ENCODE measurements at regions not wholly inside any gene's neighbourhood (a gene's known extent, or its start where the extent isn't known, plus 50 kb on each side); places are given as distances from the start of the nearest gene placed in this dataset.
"Not testable (repeated sequence)": the region's sequence is repeated elsewhere in the genome, so short reads cannot be mapped to it uniquely, and the experiment has no call there.

DNA sequence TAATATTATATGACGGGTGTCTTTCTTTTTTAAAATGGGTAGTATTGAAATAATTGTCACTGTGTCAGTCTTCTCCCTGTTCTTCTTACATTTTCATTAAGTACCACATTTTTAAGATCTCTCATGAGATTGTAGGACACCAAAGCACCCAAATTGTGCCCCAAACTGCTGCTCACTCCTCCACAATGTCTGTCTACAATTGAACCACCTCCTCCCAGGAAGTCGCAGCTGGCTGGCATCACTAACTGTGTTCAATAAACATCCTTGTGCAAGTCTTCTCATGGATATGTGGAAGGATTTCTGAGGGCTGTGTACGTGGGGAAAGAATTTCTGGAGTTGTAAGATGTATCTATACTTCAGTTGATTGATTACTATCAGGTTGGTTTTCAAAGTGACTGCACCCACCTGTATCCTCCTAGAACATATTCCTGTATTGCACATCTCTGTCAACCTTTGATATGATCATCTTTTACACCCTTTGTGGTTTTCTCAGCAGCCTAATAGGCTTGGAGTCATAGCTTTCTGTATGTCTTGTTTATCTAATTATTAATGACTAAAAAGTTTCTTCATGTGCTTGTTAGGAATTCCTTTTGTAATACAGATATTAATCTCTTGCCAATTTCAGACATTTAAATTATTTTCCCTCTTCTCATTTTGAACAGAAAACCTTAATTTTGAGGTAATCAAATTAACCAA is 774.9 kb downstream of the RNF144A start:
- DNase-seq = no peak

- DNase-seq = no peak
Observed at GRCh38 chr2:7692657-7693161, 775.5 kb downstream of the RNF144A start.

GRCh38 chr2:7693246-7694075 is 776.2 kb downstream of the RNF144A start:
- no peak for DNase-seq

DNA sequence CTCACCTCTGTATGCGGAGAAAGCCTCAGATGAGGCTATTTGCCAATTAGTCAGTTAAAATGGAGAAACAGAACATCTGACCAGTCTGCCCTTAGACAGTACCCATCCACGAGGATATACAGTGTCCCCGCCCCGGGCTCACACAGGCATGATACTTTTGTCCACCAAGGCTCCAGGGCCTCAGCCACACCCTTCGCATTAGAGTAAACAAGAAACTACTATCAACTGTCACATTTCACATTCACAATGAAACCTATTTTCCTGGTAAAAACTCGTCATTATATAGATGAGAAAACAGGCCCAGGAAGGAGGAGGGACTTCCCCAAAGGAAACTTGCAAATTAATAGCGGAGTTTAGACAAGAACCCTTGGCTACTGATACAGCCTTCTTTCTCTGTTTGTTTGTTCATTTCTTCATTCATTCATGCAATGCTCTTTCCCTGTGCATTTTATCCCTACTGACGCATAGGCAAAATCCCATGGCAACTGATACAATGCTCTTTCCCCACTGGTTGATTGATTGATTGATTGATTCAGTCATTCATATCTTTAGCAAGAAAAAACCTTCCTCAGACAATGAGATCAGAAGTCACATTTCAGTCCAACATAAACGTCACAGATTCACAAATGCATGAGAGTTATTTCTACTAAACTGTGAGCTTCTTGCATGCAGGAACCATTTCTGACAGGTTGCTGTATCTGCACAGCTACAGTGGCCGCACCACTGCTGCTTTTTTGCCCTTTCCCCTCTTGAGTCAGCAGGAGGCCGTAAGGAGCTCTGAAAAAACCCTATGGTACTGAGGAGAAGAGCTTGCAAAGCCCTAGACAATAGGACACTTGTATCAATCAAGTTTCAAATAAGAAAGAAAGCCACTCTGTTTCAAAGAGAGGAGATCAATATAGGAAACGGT is 777.1 kb downstream of the RNF144A start:
- no peak for DNase-seq

- DNase-seq = not testable (repeated sequence)
Observed at GRCh38 chr2:7696556-7696955, 779.3 kb downstream of the RNF144A start.

DNA sequence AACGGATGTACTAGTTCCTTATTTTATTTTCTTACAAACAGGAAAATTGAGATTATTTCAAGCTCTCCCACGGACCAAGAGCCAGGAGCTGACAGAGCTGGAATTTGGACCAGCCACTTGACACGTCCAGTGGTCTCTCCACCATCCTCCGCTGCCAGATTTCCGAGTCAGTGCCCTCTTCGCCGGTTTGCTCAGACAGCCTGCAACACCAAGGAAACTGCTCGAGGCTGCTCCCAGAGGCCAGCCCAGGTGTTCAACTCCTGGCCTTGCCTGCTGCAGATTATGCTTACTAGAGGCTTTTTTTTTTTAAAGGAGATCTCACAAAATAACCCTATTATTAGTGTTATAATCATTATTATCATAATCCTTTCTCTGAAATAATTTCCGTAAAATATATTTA is 779.8 kb downstream of the RNF144A start:
- DNase-seq = no peak

DNA sequence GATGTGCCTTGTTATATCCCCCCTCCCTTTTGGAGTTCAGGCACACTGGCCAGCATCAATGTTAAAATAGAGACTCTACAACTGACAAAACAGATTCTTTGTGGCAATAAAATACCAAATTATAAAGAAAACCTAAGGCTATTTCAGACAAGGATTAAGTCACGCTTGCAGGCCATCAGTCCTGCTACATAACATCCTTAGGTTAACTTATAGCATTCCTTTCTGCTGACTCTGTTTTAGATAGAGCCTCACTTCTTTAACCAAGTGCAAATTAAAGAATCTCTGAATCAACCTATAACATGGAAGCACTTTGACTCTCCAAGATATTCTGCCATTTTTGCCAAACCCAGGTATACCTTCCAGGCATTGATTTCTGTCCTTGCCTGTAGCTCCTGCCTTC is 784.6 kb downstream of the RNF144A start:
- no peak for DNase-seq

DNA sequence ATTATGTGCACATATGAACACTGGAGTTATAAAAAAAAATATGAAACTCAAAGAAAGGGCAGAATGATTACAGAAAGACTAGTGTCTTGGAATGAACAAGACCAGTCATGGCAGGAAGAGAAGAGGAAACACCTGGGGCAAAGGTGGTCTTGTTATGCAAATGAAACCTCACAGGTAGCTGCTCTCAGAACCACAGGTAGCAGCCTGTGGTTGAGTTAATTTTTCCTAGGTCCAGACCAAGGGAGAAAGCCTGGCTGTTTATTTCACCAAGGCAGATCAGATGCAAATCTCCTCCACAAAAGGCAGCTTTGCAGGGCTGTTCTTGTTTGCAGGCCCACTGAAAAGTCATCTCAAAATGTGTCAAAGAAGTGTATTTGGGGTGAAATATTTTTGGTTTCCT is 785.8 kb downstream of the RNF144A start:
- DNase-seq = no peak

GRCh38 chr2:7703543-7704144 is 786.4 kb downstream of the RNF144A start:
- no peak for DNase-seq

DNA sequence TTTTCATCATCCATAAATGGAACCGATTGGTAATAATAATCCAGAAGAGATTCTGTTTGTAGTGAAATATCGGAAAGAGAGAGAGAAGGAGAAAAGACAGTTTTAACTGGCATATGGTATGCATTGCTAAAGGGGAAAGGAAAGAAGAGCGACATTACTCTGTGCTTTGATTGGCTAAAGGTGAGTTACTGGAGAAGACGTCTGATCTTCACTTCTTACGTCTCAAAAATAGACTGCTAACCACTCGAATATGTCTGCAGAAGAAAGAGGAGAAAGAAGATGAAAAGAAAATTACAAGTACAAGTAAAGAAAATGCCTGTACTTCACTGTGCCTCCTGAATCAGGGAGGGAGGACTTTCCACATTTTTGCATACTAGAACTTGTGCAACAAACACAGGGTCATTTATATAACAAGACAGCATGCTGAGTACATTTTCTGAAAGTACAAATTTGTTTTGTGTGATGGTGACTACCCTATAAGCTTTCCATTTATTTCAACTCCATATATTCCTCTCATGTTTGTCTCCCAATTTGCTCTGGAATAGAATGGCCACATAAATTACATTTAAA is 787.2 kb downstream of the RNF144A start:
- DNase-seq = no peak

DNA sequence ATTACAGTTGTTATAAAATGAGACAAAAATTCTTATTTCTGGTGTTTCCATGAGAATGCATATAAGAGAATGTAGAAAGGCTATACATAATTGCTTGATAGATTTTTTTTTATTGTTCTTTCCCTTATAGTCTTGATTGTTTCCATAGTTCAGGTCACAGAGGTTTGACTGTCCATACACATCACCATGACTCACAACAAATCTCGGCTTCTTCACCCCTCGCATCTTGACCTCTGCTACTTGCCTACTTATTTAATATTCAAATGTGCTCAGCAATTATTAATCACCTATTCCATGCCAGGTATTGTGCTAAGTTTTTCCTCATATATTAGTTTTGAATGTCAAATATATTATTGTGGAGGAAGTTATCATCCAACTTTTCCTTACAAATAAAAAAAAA is 789.6 kb downstream of the RNF144A start:
- no peak for DNase-seq

- DNase-seq = no peak
Observed at GRCh38 chr2:7707723-7708122, 790.5 kb downstream of the RNF144A start.

GRCh38 chr2:7709907-7710306 is 792.7 kb downstream of the RNF144A start:
- no peak for DNase-seq

DNA sequence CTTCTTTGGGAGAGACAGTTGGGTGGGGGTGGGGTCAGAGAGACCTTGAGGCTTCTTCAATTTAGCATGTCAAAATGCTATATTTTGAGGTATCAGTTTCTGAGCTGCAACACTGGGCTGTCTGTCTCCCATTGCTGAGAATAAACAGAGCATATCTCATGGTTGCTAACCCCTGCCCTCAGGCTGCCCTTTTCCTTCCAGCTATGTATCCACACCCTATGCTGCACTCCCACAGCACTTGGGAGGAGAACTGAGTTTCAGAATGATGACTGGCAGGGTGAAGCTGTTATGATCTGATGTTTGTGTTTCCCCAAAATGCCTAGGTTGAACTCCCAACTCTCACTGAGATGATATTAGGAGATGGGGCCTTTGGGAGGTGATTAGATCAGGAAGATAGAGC is 794.0 kb downstream of the RNF144A start:
- DNase-seq = no peak

DNA sequence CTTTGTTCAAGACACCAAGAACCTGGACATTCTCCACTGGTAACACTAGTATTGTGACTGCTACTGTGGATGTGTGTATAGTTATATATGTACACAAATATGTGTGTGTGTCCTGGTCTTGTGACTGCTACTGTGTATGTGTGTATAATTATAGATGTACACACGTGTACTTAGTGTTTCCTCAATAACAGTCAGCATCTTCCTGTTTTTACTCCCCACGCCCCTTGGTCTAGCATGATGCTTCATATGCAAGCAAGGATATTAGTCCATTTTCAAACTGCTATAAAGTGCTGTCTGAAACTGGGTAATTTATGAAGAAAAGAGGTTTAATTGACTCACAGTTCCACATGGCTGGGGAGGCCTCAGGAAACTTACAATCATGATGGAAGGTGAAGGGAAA is 802.7 kb downstream of the RNF144A start:
- no peak for DNase-seq

GRCh38 chr2:7721413-7721995 is 804.3 kb downstream of the RNF144A start:
- DNase-seq = no peak

GRCh38 chr2:7722212-7722910 is 805.1 kb downstream of the RNF144A start:
- no peak for DNase-seq

GRCh38 chr2:7724336-7724735 is 807.1 kb downstream of the RNF144A start:
- no peak for DNase-seq

GRCh38 chr2:7725171-7725849 is 808.1 kb downstream of the RNF144A start:
- DNase-seq = no peak

- no peak for DNase-seq
Observed at GRCh38 chr2:7725850-7726242, 808.6 kb downstream of the RNF144A start.

- no peak for DNase-seq
Observed at GRCh38 chr2:7726989-7727388, 809.8 kb downstream of the RNF144A start.

Measured in activated gamma-delta T cell (primary cell).